ENCODE measurements at regions not wholly inside any gene's neighbourhood (a gene's known extent, or its start where the extent isn't known, plus 50 kb on each side); places are given as distances from the start of the nearest gene placed in this dataset.

GRCh38 chr13:93017493-93018112, 209.0 kb upstream of the GPC6 start:
- Histone ChIP-seq H3K4me1 (no peaks in the 10 kb centered on the region), H3K27me3 (no peaks in the 10 kb centered on the region), H3K9me3 (peaks cover 22% of the 10 kb centered on the region), H3K36me3 (no peaks in the 10 kb centered on the region), H3K4me3 (no peak overlapping the region), H3K27ac (no peak overlapping the region)
- no peak for TF ChIP-seq CTCF (IDR thresholded peaks at IDR 0.05)
- intact Hi-C loops (cut with DNase I) = no loop called here
- ATAC-seq = no peak
- no peak for DNase-seq

- intact Hi-C loops (cut with DNase I) = no loop called here
- no peak for TF ChIP-seq CTCF (IDR thresholded peaks at IDR 0.05)
- Histone ChIP-seq H3K9me3 (no peaks in the 10 kb centered on the region), H3K36me3 (no peaks in the 10 kb centered on the region), H3K27ac (no peak overlapping the region), H3K27me3 (no peaks in the 10 kb centered on the region), H3K4me3 (no peak overlapping the region), H3K4me1 (no peaks in the 10 kb centered on the region)
- DNase-seq (no peak), ATAC-seq (no peak)
These were observed 202.7 kb upstream of the GPC6 start for GRCh38 chr13:93023929-93024328.

- H3K4me3 ChIP-seq = no peak overlapping the region
- no peaks in the 10 kb centered on the region for H3K36me3 ChIP-seq
- no peaks in the 10 kb centered on the region for H3K27me3 ChIP-seq
- H3K9me3 ChIP-seq = no peaks in the 10 kb centered on the region
- DNase-seq (no peak), ATAC-seq (no peak)
- no peak for TF ChIP-seq CTCF (IDR thresholded peaks at IDR 0.05)
- H3K4me1 ChIP-seq = no peaks in the 10 kb centered on the region
- H3K27ac ChIP-seq = no peak overlapping the region
- intact Hi-C loops (cut with DNase I) = no loop called here
These were observed 200.6 kb upstream of the GPC6 start for GRCh38 chr13:93025984-93026383.

- TF ChIP-seq CTCF (IDR thresholded peaks at IDR 0.05) = no peak
- Histone ChIP-seq H3K4me1 (no peaks in the 10 kb centered on the region), H3K27me3 (no peaks in the 10 kb centered on the region), H3K27ac (no peak overlapping the region), H3K9me3 (no peaks in the 10 kb centered on the region), H3K4me3 (no peak overlapping the region), H3K36me3 (no peaks in the 10 kb centered on the region)
- intact Hi-C loops (cut with DNase I) = no loop called here
- DNase-seq (no peak), ATAC-seq (no peak)
These were observed 197.1 kb upstream of the GPC6 start for GRCh38 chr13:93029536-93029935.

- Histone ChIP-seq H3K27me3 (no peaks in the 10 kb centered on the region), H3K36me3 (no peaks in the 10 kb centered on the region), H3K4me1 (no peaks in the 10 kb centered on the region), H3K9me3 (no peaks in the 10 kb centered on the region), H3K4me3 (no peak overlapping the region), H3K27ac (no peak overlapping the region)
- intact Hi-C loops (cut with DNase I) = no loop called here
- TF ChIP-seq CTCF (IDR thresholded peaks at IDR 0.05) = no peak
- ATAC-seq (no peak), DNase-seq (no peak)
These were observed 190.2 kb upstream of the GPC6 start for GRCh38 chr13:93036380-93036779.

- intact Hi-C loops (cut with DNase I) = no loop called here
- Histone ChIP-seq H3K27ac (no peak overlapping the region), H3K36me3 (no peaks in the 10 kb centered on the region), H3K9me3 (no peaks in the 10 kb centered on the region), H3K4me3 (no peak overlapping the region), H3K4me1 (no peaks in the 10 kb centered on the region), H3K27me3 (no peaks in the 10 kb centered on the region)
- ATAC-seq (no peak), DNase-seq (no peak)
- TF ChIP-seq CTCF (IDR thresholded peaks at IDR 0.05) = no peak
These were observed 188.8 kb upstream of the GPC6 start for GRCh38 chr13:93037780-93038179.

Measured in upper lobe of right lung (tissue), 1 donor.